Fibroblast of mammary gland (primary cell): ENCODE measurements at regions not wholly inside any gene's neighbourhood (a gene's known extent, or its start where the extent isn't known, plus 50 kb on each side); places are given as distances from the start of the nearest gene placed in this dataset.

Source experiments
- DNase-seq: peaks from one replicate; pipeline ENCODE4 v3.0.0-alpha.2; 2010; ENCODE audit warnings: low read depth
- H3K4me3 ChIP-seq: 2 replicates; pipeline ENCODE4 v1.5.1; 2011; ENCODE audit warnings: low read depth, mild to moderate bottlenecking, low read length, moderate library complexity; ENCODE audit not compliant: control insufficient read depth
- TF ChIP-seq, protein P1 (sequence below): conservative IDR thresholded peaks from 2 replicates; pipeline ENCODE4 v1.5.1; 2011; ENCODE audit warnings: low read depth, low read length, inconsistent platforms; ENCODE audit not compliant: control insufficient read depth, insufficient read depth

- no peak overlapping the region for H3K4me3 ChIP-seq
- no peak for DNase-seq
- TF ChIP-seq, protein P1, sequence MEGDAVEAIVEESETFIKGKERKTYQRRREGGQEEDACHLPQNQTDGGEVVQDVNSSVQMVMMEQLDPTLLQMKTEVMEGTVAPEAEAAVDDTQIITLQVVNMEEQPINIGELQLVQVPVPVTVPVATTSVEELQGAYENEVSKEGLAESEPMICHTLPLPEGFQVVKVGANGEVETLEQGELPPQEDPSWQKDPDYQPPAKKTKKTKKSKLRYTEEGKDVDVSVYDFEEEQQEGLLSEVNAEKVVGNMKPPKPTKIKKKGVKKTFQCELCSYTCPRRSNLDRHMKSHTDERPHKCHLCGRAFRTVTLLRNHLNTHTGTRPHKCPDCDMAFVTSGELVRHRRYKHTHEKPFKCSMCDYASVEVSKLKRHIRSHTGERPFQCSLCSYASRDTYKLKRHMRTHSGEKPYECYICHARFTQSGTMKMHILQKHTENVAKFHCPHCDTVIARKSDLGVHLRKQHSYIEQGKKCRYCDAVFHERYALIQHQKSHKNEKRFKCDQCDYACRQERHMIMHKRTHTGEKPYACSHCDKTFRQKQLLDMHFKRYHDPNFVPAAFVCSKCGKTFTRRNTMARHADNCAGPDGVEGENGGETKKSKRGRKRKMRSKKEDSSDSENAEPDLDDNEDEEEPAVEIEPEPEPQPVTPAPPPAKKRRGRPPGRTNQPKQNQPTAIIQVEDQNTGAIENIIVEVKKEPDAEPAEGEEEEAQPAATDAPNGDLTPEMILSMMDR, result no peak
Observed at GRCh38 chrX:39162322-39162735, 361.1 kb downstream of the MID1IP1 start.

GRCh38 chrX:39163581-39164126, 362.4 kb downstream of the MID1IP1 start:
- no peak overlapping the region for H3K4me3 ChIP-seq
- TF ChIP-seq, protein P1, result no peak
- no peak for DNase-seq

DNA sequence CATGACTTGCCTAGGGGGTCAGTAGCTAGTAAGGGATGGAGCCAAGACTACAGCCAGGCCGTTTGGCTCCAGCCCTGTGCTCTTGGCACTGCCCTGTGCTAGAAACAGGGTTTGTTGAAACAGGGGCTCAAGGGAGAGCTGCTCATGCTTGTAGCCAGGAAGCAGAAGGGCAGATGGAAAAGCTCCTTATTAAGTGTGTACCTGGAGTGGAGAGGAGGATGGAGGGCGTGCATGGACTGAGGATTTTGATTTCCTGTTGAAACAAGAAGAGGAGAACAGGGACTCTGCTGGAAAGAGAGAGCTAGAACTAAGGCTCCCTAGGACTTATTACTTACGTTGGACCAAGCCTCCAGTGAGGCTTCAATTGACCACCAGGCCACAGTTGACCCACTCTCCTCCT, 363.0 kb downstream of the MID1IP1 start:
- no peak for DNase-seq
- no peak overlapping the region for H3K4me3 ChIP-seq
- TF ChIP-seq, protein P1, result no peak

DNA sequence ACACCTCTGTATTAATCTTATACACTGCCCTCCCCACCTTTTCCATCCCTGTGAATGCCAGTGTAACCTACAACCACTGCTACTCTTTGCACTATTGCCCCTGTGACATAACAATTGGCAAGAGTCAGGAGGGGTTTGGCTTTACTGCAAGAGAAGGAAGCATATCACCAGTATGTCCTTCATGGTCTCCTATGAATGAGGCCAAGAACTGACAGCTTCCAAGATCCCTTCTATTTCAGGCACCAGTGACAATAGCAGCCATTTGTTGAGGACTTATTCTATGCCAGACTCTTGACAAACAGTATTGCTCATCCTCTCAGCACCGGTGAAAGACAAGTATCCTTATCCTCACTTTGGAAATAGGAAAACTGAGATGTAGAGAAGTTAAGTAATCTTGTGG, 363.9 kb downstream of the MID1IP1 start:
- DNase-seq, result no peak
- TF ChIP-seq, protein P1, result no peak
- no peak overlapping the region for H3K4me3 ChIP-seq

- no peak overlapping the region for H3K4me3 ChIP-seq
- no peak for DNase-seq
- TF ChIP-seq, protein P1, result no peak
Observed at GRCh38 chrX:39165773-39166172, 364.5 kb downstream of the MID1IP1 start.

DNA sequence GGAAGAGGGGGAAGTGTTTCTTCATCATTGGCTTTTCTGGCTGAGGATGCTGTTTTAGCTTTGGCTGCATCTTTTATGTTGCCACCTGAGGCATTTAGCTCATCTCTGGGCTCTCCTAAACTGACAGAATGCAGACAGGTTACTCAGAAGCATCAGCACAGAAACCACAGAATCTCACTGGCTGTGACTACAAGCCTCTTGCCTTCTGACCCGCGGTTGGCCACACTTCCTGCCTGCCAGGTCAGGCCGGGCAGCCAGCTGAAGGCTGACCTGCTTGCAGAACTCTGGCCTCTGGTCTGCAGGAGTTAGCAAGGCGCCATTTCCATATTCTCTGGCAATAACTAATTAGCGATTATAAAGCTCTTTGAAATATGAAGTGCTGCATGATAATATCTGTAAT, 366.5 kb downstream of the MID1IP1 start:
- TF ChIP-seq, protein P1, result no peak
- H3K4me3 ChIP-seq, result no peak overlapping the region
- no peak for DNase-seq

GRCh38 chrX:39168609-39169008, 367.4 kb downstream of the MID1IP1 start:
- H3K4me3 ChIP-seq, result no peak overlapping the region
- DNase-seq, result no peak
- TF ChIP-seq, protein P1, result no peak
